Keratinocyte (primary cell): ENCODE measurements at regions not wholly inside any gene's neighbourhood (a gene's known extent, or its start where the extent isn't known, plus 50 kb on each side); places are given as distances from the start of the nearest gene placed in this dataset.

Experiments used
- DNase-seq: peaks from one replicate; pipeline ENCODE4 v3.0.0-alpha.2; 2011; ENCODE audit warnings: low read depth, missing footprints, low spot score
- FAIRE-seq: peaks from 2 replicates; lab custom pipeline; 2011; peaks lifted over from hg19 to GRCh38; lab: Jason Lieb, UNC
- H2AFZ ChIP-seq: 2 replicates; pipeline ENCODE4 v1.6.0; 2012; ENCODE audit warnings: low read length, control low read depth, inconsistent platforms; ENCODE audit not compliant: control insufficient read depth
- H3K27ac ChIP-seq: 2 replicates; pipeline ENCODE4 v1.5.1; 2011; ENCODE audit warnings: low read length; ENCODE audit not compliant: control insufficient read depth, insufficient read depth
- H3K27me3 ChIP-seq: 3 replicates; pipeline ENCODE4 v1.6.0; 2011; ENCODE audit warnings: low read length; ENCODE audit not compliant: control insufficient read depth, insufficient read depth; ENCODE audit errors: extremely low read depth
- H3K36me3 ChIP-seq, 2 experiments: 2 replicates in 1 of 2; 3 replicates in 1 of 2; pipeline ENCODE4 v1.5.1; 2011; ENCODE audit warnings: low read length in 2 of 2, mild to moderate bottlenecking in 1 of 2; ENCODE audit not compliant: control insufficient read depth in 2 of 2, insufficient read depth in 2 of 2; ENCODE audit errors: extremely low read depth in 1 of 2
- H3K4me1 ChIP-seq: 3 replicates; pipeline ENCODE4 v1.5.1; 2011; ENCODE audit warnings: low read length; ENCODE audit not compliant: control insufficient read depth, insufficient read depth; ENCODE audit errors: extremely low read depth
- H3K4me2 ChIP-seq: 3 replicates; pipeline ENCODE4 v1.6.0; 2011; ENCODE audit warnings: low read depth, low read length; ENCODE audit not compliant: control insufficient read depth, insufficient read depth; ENCODE audit errors: extremely low read depth
- H3K4me3 ChIP-seq, 3 experiments: fragments of 200-600 bp in 1 of 3; sonication (generic) in 1 of 3; 2 replicates in 2 of 3; 3 replicates in 1 of 3; pipeline ENCODE4 v1.5.1; 2011 to 2016; ENCODE audit warnings: low read length in 3 of 3, mild to moderate bottlenecking in 3 of 3, control low read depth in 2 of 3, inconsistent platforms in 1 of 3, low read depth in 1 of 3, mixed read lengths in 1 of 3, mixed run types in 1 of 3, moderate library complexity in 1 of 3; ENCODE audit not compliant: control insufficient read depth in 2 of 3, insufficient read depth in 2 of 3; ENCODE audit errors: extremely low read depth in 1 of 3
- H3K79me2 ChIP-seq: 2 replicates; pipeline ENCODE4 v1.6.0; 2012; ENCODE audit warnings: low read length; ENCODE audit not compliant: control insufficient read depth, insufficient read depth
- H3K9ac ChIP-seq: 3 replicates; pipeline ENCODE4 v1.6.0; 2011; ENCODE audit warnings: low read length; ENCODE audit not compliant: control insufficient read depth, insufficient read depth; ENCODE audit errors: extremely low read depth
- H3K9me1 ChIP-seq: 3 replicates; pipeline ENCODE4 v1.6.0; 2011; ENCODE audit warnings: low read length; ENCODE audit not compliant: control insufficient read depth, insufficient read depth; ENCODE audit errors: extremely low read depth
- H3K9me3 ChIP-seq: 2 replicates; pipeline ENCODE4 v1.5.1; 2012; ENCODE audit warnings: low read depth, low read length; ENCODE audit not compliant: control insufficient read depth
- H4K20me1 ChIP-seq: 3 replicates; pipeline ENCODE4 v1.6.0; 2011; ENCODE audit warnings: low read length; ENCODE audit not compliant: control insufficient read depth, insufficient read depth; ENCODE audit errors: extremely low read depth
- EZH2 ChIP-seq: IDR thresholded peaks from one replicate; pipeline ENCODE4 v1.6.1; 2012; ENCODE audit warnings: inconsistent platforms, mild to moderate bottlenecking, low read length, moderate library complexity
- dilution Hi-C: fragments of 300-500 bp; cut with MboI; formaldehyde crosslinking; loops from one replicate; pipeline ENCODE4 v1.7.0; 2020; ENCODE audit warnings: low sequenced_read_pairs; ENCODE audit not compliant: extremely low pct_ligation_motif_present
- TF ChIP-seq, protein P1 (sequence below), 3 experiments: IDR thresholded peaks in 1 of 3; conservative IDR thresholded peaks in 1 of 3; optimal IDR thresholded peaks in 1 of 3; 2 replicates in 2 of 3; 3 replicates in 1 of 3; pipeline versions ENCODE3 to v1.5.1; 2011; ENCODE audit warnings: low read length in 3 of 3, mild to moderate bottlenecking in 3 of 3, moderate library complexity in 2 of 3, control low read depth in 1 of 3, inconsistent platforms in 1 of 3; ENCODE audit not compliant: insufficient read depth in 2 of 3; ENCODE audit errors: extremely low read depth in 1 of 3

DNA sequence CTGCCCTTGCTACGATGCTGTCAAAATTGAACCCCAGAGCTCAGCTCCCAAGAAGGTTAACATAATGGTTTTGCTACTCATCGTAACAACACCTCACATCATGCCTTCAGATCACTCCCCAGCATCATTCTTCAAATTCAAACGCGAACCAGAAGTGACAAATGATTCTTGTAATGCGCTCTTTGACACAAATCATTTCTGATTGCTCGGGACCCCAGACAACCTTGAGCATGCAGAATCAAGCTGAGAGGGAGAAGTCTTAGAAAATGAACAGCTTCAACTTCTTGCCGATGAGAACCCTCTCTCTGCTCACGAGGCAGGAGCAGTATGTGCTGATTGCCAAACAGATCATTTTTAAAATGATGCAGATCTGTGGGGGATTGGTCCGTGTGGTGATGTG, 241.0 kb upstream of the ASIC2 start:
- Histone ChIP-seq H3K9me1 (no peaks in the 10 kb centered on the region), H3K4me2 (no peak overlapping the region), H3K79me2 (no peaks in the 10 kb centered on the region), H3K36me3 (no peaks in the 10 kb centered on the region), H3K4me1 (no peaks in the 10 kb centered on the region), H4K20me1 (no peaks in the 10 kb centered on the region), H3K4me3 (no peak overlapping the region), H3K27me3 (peaks cover 3% of the 10 kb centered on the region), H2AFZ (no peak overlapping the region), H3K27ac (no peak overlapping the region), H3K9me3 (no peaks in the 10 kb centered on the region), H3K9ac (no peak overlapping the region)
- DNase-seq (no peak), FAIRE-seq (no peak)
- TF ChIP-seq, protein P1, sequence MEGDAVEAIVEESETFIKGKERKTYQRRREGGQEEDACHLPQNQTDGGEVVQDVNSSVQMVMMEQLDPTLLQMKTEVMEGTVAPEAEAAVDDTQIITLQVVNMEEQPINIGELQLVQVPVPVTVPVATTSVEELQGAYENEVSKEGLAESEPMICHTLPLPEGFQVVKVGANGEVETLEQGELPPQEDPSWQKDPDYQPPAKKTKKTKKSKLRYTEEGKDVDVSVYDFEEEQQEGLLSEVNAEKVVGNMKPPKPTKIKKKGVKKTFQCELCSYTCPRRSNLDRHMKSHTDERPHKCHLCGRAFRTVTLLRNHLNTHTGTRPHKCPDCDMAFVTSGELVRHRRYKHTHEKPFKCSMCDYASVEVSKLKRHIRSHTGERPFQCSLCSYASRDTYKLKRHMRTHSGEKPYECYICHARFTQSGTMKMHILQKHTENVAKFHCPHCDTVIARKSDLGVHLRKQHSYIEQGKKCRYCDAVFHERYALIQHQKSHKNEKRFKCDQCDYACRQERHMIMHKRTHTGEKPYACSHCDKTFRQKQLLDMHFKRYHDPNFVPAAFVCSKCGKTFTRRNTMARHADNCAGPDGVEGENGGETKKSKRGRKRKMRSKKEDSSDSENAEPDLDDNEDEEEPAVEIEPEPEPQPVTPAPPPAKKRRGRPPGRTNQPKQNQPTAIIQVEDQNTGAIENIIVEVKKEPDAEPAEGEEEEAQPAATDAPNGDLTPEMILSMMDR (optimal IDR thresholded peaks at IDR 0.05 in 1 of 3, IDR thresholded peaks at IDR 0.05 in 1 of 3, conservative IDR thresholded peaks at IDR 0.05 in 1 of 3; ENCODE audit: extremely low read depth in 1 of 3, insufficient read depth in 2 of 3, low read length in 3 of 3), result no peak
- TF ChIP-seq EZH2, result no peak
- dilution Hi-C loops, result no loop called here

DNA sequence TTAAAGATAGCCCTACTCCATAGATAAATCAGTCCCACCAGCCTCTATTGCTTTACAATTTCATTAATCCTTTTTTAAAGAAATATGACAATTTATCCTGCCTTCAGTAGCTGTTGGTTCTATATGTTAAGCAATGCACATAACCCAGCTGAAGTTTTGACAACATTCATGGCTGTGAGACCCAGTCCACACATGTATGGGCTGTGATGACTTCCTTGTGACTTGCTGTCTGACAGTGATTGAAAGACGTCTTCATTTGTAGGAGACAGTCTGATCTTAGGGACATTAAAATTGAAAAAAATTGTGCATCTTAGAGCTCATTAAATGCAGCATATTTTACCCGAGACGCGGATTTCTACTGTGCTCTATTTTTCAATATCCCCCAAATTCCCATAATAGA, 252.0 kb upstream of the ASIC2 start:
- H3K9ac ChIP-seq, result no peak overlapping the region
- H3K79me2 ChIP-seq, result no peaks in the 10 kb centered on the region
- H3K4me3 ChIP-seq, result no peak overlapping the region
- H2AFZ ChIP-seq, result no peak overlapping the region
- H3K9me3 ChIP-seq, result no peaks in the 10 kb centered on the region
- FAIRE-seq (no peak), DNase-seq (no peak)
- dilution Hi-C loops, result no loop called here
- H3K27ac ChIP-seq, result no peak overlapping the region
- H3K27me3 ChIP-seq, result no peaks in the 10 kb centered on the region
- no peak for TF ChIP-seq EZH2
- TF ChIP-seq, protein P1 (optimal IDR thresholded peaks at IDR 0.05 in 1 of 3, IDR thresholded peaks at IDR 0.05 in 1 of 3, conservative IDR thresholded peaks at IDR 0.05 in 1 of 3; ENCODE audit: extremely low read depth in 1 of 3, insufficient read depth in 2 of 3, low read length in 3 of 3), result no peak
- H3K36me3 ChIP-seq, result no peaks in the 10 kb centered on the region
- H3K4me1 ChIP-seq, result no peaks in the 10 kb centered on the region
- no peak overlapping the region for H3K4me2 ChIP-seq
- no peaks in the 10 kb centered on the region for H4K20me1 ChIP-seq
- no peaks in the 10 kb centered on the region for H3K9me1 ChIP-seq
